Mesendoderm (in vitro differentiated cells): ENCODE measurements at regions not wholly inside any gene's neighbourhood (a gene's known extent, or its start where the extent isn't known, plus 50 kb on each side); places are given as distances from the start of the nearest gene placed in this dataset.
A peak's percentile ranks its signal among the peaks of the same experiment; 100 is the strongest.

Experiments
- DNase-seq: peaks from one replicate; pipeline ENCODE4 v3.0.0; 2013
- H2AK5ac ChIP-seq: 2 replicates; pipeline ENCODE4 v1.6.1; 2013; ENCODE audit warnings: low read length, inconsistent platforms
- H2BK120ac ChIP-seq: 2 replicates; pipeline ENCODE4 v1.6.1; 2013; ENCODE audit warnings: low read depth, mild to moderate bottlenecking, low read length, moderate library complexity, mixed read lengths
- H2BK15ac ChIP-seq: replicated peaks from 2 replicates; pipeline ENCODE4 v1.6.1; 2013; ENCODE audit warnings: low read depth, mild to moderate bottlenecking, moderate library complexity
- H2BK5ac ChIP-seq: 2 replicates; pipeline ENCODE4 v1.6.1; 2013; ENCODE audit warnings: low read length, inconsistent platforms
- H3K18ac ChIP-seq: 2 replicates; pipeline ENCODE4 v1.6.1; 2013; ENCODE audit warnings: mild to moderate bottlenecking, low read length, mixed read lengths
- H3K23ac ChIP-seq: one replicate; pipeline ENCODE4 v1.6.1; 2013; ENCODE audit warnings: low read length
- H3K27ac ChIP-seq: 2 replicates; pipeline ENCODE4 v1.5.1; 2013; ENCODE audit warnings: low read depth, mild to moderate bottlenecking, inconsistent platforms, low read length, moderate library complexity
- H3K27me3 ChIP-seq: 2 replicates; pipeline ENCODE4 v1.6.1; 2013; ENCODE audit warnings: low read length, control low read depth, mild to moderate bottlenecking, inconsistent platforms; ENCODE audit not compliant: insufficient read depth, poor library complexity
- H3K36me3 ChIP-seq: 2 replicates; pipeline ENCODE4 v1.6.1; 2013; ENCODE audit warnings: low read length, inconsistent platforms; ENCODE audit not compliant: control insufficient read depth, insufficient read depth
- H3K4ac ChIP-seq: one replicate; pipeline ENCODE4 v1.6.1; 2013; ENCODE audit warnings: low read depth, mild to moderate bottlenecking, low read length, moderate library complexity
- H3K4me1 ChIP-seq: 2 replicates; pipeline ENCODE4 v1.6.1; 2013; ENCODE audit warnings: low read depth, low read length, inconsistent platforms; ENCODE audit not compliant: control insufficient read depth
- H3K4me2 ChIP-seq: 2 replicates; pipeline ENCODE4 v1.6.1; 2013; ENCODE audit warnings: low read length
- H3K4me3 ChIP-seq: 2 replicates; pipeline ENCODE4 v1.5.1; 2013; ENCODE audit warnings: mild to moderate bottlenecking, low read length
- H3K56ac ChIP-seq: one replicate; pipeline ENCODE4 v1.6.1; 2013; ENCODE audit warnings: low read length
- H3K79me1 ChIP-seq: 2 replicates; pipeline ENCODE4 v1.6.1; 2013; ENCODE audit warnings: low read length, inconsistent platforms
- H3K79me2 ChIP-seq: 2 replicates; pipeline ENCODE4 v1.6.1; 2013; ENCODE audit warnings: mild to moderate bottlenecking, low read length; ENCODE audit not compliant: control insufficient read depth, insufficient read depth
- H3K9ac ChIP-seq: 2 replicates; pipeline ENCODE4 v1.6.1; 2013; ENCODE audit warnings: low read length, inconsistent platforms
- H4K5ac ChIP-seq: one replicate; pipeline ENCODE4 v1.6.1; 2013; ENCODE audit warnings: low read length
- H4K8ac ChIP-seq: one replicate; pipeline ENCODE4 v1.6.1; 2013; ENCODE audit warnings: low read depth, mild to moderate bottlenecking, control low read depth, low read length, moderate library complexity
- WGBS: extraction: QIAGEN DNeasy Blood & Tissue Kit; methylation state at CpG from one replicate; pipeline ENCODE4 v1.1.7; 2013; ENCODE audit warnings: low lambda C conversion rate, missing lambda C conversion rate; ENCODE audit not compliant: insufficient coverage; ENCODE audit errors: extremely low coverage; 5-methylcytosine and 5-hydroxymethylcytosine counted together

GRCh38 chr7:50182759-50183158 is 89.7 kb upstream of the ZPBP start:
- Histone ChIP-seq H4K8ac (no peak overlapping the region), H3K27ac (no peak overlapping the region), H3K79me1 (no peaks in the 10 kb centered on the region), H3K4me1 (peaks cover 3% of the 10 kb centered on the region), H3K23ac (no peak overlapping the region), H3K79me2 (no peaks in the 10 kb centered on the region), H3K18ac (no peak overlapping the region), H2BK15ac (no peak overlapping the region), H3K27me3 (no peaks in the 10 kb centered on the region), H2BK5ac (no peak overlapping the region), H3K9ac (no peak overlapping the region), H3K4me2 (no peak overlapping the region), H2AK5ac (no peak overlapping the region), H3K4ac (no peak overlapping the region), H4K5ac (no peak overlapping the region), H3K4me3 (no peak overlapping the region), H3K36me3 (no peaks in the 10 kb centered on the region), H2BK120ac (no peak overlapping the region), H3K56ac (no peak overlapping the region)
- WGBS = no CpG with 5 or more reads among the region's 3 CpGs
- peak; percentile 13 for DNase-seq

GRCh38 chr7:50181081-50181480 is 88.0 kb upstream of the ZPBP start:
- Histone ChIP-seq H4K5ac (no peak overlapping the region), H2BK5ac (no peak overlapping the region), H3K4me1 (peaks cover 3% of the 10 kb centered on the region), H2AK5ac (no peak overlapping the region), H3K79me2 (no peaks in the 10 kb centered on the region), H3K4ac (no peak overlapping the region), H3K9ac (no peak overlapping the region), H3K79me1 (no peaks in the 10 kb centered on the region), H3K56ac (no peak overlapping the region), H3K27ac (no peak overlapping the region), H4K8ac (no peak overlapping the region), H3K4me3 (no peak overlapping the region), H3K23ac (no peak overlapping the region), H2BK15ac (no peak overlapping the region), H3K4me2 (no peak overlapping the region), H2BK120ac (no peak overlapping the region), H3K27me3 (no peaks in the 10 kb centered on the region), H3K18ac (no peak overlapping the region), H3K36me3 (no peaks in the 10 kb centered on the region)
- DNase-seq = no peak
- no CpG with 5 or more reads among the region's 7 CpGs for WGBS

DNA sequence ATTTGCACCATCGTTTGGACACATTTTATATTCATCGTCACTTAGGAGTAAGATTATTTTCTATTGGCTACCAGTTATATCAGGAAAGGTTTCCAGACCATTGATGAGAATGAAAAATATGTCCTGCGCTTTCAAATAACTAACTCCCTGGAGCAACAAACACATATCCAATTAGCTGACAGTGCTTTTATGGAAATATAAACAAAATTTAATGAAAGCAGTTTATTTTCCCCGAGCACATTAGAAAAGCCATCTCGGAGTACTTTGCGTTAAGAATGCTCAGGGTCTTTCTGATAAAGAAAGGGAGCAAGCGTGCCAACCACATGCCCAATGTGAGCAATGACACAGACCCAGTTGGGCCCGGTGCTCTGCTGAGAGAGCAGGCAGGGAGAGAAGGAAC is 85.1 kb upstream of the ZPBP start:
- Histone ChIP-seq H3K36me3 (no peaks in the 10 kb centered on the region), H2BK120ac (no peak overlapping the region), H3K27ac (no peak overlapping the region), H3K27me3 (no peaks in the 10 kb centered on the region), H2BK15ac (no peak overlapping the region), H4K5ac (no peak overlapping the region), H3K18ac (no peak overlapping the region), H3K79me2 (no peaks in the 10 kb centered on the region), H3K4me1 (peaks cover 3% of the 10 kb centered on the region), H3K79me1 (no peaks in the 10 kb centered on the region), H3K23ac (no peak overlapping the region), H2BK5ac (no peak overlapping the region), H2AK5ac (no peak overlapping the region), H3K9ac (no peak overlapping the region), H3K4me3 (no peak overlapping the region), H3K56ac (no peak overlapping the region), H3K4me2 (no peak overlapping the region), H4K8ac (no peak overlapping the region), H3K4ac (no peak overlapping the region)
- DNase-seq = no peak
- no CpG with 5 or more reads among the region's 8 CpGs for WGBS

- Histone ChIP-seq H3K36me3 (no peaks in the 10 kb centered on the region), H3K56ac (no peak overlapping the region), H3K4ac (no peak overlapping the region), H3K4me1 (no peaks in the 10 kb centered on the region), H3K27ac (no peak overlapping the region), H3K18ac (no peak overlapping the region), H3K27me3 (no peaks in the 10 kb centered on the region), H2AK5ac (no peak overlapping the region), H4K8ac (no peak overlapping the region), H3K79me2 (no peaks in the 10 kb centered on the region), H3K9ac (no peak overlapping the region), H2BK120ac (no peak overlapping the region), H3K23ac (no peak overlapping the region), H3K79me1 (no peaks in the 10 kb centered on the region), H3K4me3 (no peak overlapping the region), H2BK15ac (no peak overlapping the region), H2BK5ac (no peak overlapping the region), H3K4me2 (no peak overlapping the region), H4K5ac (no peak overlapping the region)
- no peak for DNase-seq
- WGBS = no CpG with 5 or more reads among the region's 1 CpG
Observed at GRCh38 chr7:50174948-50175347, 81.9 kb upstream of the ZPBP start.

- no peak overlapping the region for H3K27ac ChIP-seq
- H2BK5ac ChIP-seq = no peak overlapping the region
- no peak overlapping the region for H3K4me2 ChIP-seq
- H3K4ac ChIP-seq = no peak overlapping the region
- no peaks in the 10 kb centered on the region for H3K79me1 ChIP-seq
- no peak overlapping the region for H2BK120ac ChIP-seq
- H3K9ac ChIP-seq = no peak overlapping the region
- H3K79me2 ChIP-seq = no peaks in the 10 kb centered on the region
- H3K4me3 ChIP-seq = no peak overlapping the region
- H3K18ac ChIP-seq = no peak overlapping the region
- H3K36me3 ChIP-seq = no peaks in the 10 kb centered on the region
- no peaks in the 10 kb centered on the region for H3K4me1 ChIP-seq
- H4K8ac ChIP-seq = no peak overlapping the region
- H2BK15ac ChIP-seq = no peak overlapping the region
- no CpG with 5 or more reads among the region's 13 CpGs for WGBS
- no peak overlapping the region for H2AK5ac ChIP-seq
- H3K27me3 ChIP-seq = no peaks in the 10 kb centered on the region
- H3K56ac ChIP-seq = no peak overlapping the region
- H4K5ac ChIP-seq = no peak overlapping the region
- no peak overlapping the region for H3K23ac ChIP-seq
- DNase-seq = no peak
Observed at GRCh38 chr7:50166997-50167965, 74.2 kb upstream of the ZPBP start.
